ENCODE measurements at regions not wholly inside any gene's neighbourhood (a gene's known extent, or its start where the extent isn't known, plus 50 kb on each side); places are given as distances from the start of the nearest gene placed in this dataset.

DNA sequence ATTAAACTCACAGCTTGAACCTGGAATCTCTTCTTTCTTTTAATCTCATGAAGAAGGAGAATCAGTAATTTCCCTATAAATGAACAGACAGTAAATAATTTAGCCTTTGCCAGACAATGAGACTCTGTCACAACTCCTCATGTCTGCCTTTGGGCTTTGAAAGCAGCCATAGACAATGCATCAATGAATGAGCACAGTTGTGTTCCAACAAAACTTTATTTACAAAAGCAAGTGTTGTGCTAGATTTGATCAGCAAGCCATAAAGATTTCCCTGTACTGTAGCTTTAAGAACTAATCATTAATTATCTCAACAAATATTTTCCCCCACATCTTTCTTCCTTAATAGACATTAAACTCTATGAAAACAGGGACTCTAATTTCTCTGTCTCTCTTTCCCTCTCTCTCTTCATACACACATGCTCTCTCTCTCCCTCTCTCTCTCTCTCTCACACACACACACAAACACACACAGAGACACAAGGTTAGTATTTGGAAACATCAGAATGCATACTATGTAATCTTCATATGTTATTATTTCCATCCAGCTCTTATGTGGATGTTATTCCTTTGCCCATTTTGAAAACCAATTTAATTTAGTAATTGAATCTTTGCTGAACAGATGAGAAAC, 1209.8 kb upstream of the CDH6 start:
- no peak for DNase-seq (ENCODE audit: low spot score)

DNA sequence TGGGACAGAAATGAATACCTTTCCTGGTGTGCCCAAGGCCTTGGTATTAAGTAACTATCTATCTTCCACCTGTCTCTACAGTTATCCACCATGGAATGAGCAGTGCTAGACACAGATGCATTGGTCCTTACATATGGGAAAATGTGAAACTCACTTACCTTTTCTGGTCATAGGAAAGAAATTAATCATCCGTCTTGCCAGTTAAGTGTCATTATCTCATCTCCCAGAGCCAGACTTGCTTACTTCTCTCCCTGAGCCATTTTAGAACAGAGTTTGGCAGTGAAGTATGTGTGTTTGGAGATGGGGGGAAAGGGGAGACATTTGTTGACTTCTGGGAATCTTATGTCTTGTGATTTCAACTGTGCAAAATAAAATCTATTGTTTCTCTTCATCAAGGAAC, 1211.0 kb upstream of the CDH6 start:
- DNase-seq (ENCODE audit: low spot score) = no peak

DNA sequence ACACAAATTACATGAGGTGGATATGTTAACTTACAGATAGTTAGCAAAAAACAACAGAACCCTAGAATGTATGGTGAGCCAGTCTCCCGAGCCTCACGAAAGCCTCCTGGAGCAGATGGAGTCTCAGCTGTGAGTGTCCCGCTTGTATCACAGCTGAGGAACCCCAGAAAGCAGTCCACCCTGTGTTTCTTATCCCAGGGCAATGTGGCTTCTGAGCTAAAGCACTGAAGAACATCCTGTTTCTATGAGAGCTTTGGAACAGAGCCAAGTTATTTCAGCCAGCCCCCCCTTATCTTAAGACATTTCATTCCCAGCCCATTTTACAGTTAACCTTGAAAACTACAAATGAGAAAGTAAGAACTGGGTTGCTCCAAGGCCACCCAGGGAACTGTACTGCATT, 1220.9 kb upstream of the CDH6 start:
- no peak for DNase-seq (ENCODE audit: low spot score)

DNA sequence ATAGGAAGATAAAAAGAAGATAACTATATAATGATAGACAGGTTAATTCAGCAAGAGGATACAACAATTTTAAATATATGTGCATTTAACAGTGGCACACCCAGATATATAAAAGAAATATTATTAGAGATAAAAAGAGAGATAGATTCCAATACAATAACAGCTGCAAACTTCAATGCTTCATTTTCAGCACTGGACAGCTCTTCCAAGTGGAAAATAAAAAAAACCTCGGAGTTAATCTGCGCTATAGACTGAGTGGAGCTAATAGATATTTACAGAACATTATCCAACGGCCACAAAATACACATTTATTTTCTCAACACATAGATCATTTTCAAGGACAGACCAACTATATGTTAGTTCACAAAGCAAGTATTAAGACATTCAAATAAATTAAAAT, 1229.5 kb upstream of the CDH6 start:
- peak; percentile 1 for DNase-seq (ENCODE audit: low spot score)

DNA sequence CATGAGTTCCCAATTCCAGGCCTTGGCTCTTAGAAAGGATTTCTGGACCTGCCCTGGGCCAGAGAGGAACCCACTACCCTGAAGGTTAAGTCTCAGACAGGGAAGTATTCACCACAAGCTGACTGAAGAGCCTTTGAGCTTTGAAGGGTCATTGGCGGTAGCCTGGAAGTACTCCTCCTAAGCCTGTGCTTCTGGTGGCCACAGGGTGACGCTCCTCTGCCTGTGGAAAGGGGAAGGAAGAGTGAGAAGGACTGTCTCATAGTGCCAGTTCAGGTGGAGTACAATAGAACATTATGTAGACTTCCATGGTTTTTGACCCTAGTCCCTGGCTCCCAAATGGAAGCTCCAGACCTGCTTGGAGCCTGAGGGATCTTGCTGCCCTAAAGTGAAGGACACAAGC, 1233.2 kb upstream of the CDH6 start:
- DNase-seq (ENCODE audit: low spot score) = no peak

DNA sequence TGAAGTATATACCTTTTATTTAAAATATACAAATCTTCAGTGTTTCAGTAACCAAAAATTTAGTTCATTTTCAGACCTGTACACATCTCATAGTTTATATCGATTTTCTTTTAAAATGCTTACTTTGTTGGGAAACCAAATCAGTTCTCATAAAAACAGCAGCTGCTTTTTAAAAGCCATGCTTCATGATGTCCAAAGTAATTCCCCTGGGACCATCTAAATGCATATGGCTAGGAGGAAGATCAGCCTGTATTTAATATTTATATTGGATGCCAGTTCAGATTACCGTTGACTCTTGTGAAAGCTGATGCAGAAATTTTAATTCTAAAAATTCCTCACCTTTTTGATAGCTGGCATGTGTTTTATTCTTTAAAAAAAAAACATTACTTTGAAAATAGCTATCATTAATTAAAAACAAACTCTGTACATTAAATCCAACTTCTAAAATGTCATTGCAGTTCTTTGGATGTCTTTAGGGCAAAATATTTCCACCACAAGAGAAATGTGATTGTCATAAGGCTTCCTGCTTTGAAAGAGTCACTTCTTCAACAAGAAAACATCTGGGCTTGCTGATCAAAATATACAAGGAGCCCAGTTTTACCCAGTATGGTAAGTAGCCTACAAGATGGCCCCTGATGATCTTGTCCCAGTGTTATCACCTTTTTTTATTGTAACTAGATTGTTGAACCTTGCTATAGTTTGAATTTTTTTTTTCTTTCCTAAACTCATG, 1242.9 kb upstream of the CDH6 start:
- DNase-seq (ENCODE audit: low spot score) = no peak

DNA sequence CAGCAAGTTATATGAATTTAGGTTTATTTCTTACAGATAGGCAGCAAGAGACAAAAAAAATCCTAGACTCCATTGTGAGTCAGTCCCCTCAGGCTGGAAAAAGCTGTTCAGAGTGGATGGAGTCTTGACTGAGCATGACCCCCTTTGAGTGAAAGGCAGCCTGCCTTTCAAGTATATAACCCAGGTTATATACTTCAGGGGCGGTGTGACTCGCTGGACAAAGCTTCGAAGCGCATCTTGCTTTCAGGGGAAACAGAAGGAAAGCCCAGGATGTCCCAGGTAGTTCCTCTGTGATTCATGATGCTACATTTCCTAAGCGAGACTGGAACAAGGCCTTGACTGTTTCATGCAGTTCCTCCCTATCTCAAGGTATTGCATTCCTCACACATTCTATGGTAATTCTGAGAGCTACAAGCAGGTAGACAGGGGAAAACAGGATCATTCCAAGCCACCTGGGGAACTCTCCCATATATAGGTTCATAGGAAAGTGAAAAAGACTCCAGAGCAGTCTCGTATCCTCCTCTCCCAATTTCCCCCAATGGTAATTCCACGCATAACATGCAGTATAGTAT, 1244.1 kb upstream of the CDH6 start:
- no peak for DNase-seq (ENCODE audit: low spot score)

DNA sequence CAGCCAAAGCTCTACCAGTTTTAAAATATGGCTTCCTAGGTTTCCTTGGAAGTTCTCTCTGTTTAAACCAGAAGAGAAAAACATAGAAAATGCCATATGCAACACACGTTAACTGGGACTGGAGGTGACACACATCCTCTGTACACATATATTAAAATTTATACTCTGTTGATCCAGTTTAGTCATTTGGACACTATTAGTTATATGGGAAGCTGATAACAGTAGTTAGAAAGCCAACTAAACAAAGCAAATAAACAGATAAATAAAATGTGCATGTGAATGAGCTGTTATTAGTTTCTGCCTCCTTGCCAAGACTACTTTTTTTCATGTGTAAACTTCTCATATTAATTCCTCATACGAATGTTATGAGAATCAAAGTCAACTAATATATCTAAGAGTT, 1249.2 kb upstream of the CDH6 start:
- DNase-seq (ENCODE audit: low spot score) = no peak

DNA sequence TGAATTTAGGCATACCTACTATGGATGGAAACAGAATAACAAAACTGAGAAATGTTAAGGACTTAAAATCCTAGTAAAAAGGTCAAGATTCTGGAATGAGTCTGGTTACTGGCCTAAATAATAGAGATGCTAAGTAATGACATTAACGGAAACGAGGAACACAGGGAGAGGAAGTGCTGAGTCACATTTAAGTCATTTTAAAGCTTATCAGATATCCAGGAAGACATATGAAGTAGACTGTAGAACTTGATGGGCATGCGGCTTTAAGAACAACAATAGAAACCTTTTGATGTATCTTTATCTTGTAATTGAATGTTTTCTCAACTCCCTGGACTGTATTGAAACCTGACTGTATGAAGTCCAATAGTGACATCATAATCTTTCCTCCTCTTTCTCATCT, 1251.4 kb upstream of the CDH6 start:
- no peak for DNase-seq (ENCODE audit: low spot score)

DNA sequence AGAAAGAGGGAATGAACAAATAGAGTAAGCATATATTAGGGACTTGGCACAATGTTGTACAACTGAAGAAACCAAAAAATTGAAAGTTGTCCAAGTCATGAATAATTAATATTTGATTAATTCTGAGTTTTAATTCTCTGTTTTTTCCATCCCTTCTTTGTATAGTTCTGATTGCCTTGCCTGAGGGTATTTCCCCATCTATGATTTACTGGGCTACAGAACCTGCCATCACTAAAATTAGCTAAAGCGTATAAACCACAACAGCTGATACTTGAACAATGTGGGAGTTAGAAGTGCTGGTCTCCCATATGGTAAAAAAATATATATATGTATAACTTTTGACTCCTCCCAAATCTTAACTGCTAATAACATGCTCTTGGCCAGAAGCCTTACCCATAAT, 1253.5 kb upstream of the CDH6 start:
- DNase-seq (ENCODE audit: low spot score) = no peak

DNA sequence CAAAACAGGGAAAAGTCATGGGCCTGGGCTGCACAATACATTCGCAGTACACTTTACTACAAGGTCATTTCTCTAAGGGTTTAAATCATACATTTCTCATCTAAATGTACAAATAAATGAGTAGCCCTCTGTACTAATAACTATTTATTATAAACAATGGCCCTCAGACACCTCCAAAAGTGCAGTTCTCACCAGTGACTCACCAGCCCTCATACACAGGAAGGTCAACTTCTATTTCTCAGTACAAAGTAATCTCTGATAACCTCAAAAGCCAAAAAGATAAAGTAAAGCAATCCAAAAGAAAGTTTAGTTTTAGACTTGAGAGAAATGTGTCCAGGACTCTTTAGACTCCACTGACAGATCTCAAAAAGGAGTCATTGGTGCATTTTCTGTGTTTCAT, 1258.1 kb upstream of the CDH6 start:
- no peak for DNase-seq (ENCODE audit: low spot score)

DNA sequence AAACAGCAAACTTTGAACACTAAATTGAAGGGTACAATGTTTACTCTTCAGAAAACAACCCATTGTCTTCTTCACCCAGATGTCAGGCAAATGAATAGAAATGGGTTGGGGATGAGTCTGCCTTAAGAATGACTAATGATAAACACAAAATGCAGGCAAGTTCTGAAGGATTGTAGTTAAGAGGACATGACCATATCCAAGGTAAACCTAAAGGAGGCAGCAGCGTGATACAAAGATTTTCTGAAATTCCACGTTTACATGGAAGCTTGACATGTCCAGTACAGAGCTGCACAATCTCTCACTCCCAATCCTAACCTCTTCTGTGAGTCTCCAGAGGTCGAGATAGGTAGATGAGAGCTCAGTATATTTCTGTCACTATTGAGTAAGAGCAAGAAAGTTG, 1263.2 kb upstream of the CDH6 start:
- no peak for DNase-seq (ENCODE audit: low spot score)

DNA sequence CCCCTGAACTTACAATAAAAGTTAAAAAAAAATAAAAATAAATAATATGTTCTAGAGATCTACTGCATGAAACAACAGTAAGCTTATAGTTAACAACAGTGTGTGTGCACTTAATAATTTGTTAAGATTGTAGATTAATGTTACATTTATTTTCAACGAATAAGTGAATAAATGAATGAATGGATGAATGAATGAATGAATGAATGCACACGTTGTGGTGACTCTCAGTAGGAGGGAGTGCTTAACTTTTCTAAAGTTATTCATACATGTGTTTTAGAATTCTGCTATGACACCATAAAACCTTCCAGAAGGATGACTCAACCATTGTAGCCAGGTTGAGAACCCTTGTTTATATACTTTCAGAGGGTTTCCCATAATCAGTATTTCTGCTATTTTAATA, 1269.4 kb upstream of the CDH6 start:
- no peak for DNase-seq (ENCODE audit: low spot score)

DNA sequence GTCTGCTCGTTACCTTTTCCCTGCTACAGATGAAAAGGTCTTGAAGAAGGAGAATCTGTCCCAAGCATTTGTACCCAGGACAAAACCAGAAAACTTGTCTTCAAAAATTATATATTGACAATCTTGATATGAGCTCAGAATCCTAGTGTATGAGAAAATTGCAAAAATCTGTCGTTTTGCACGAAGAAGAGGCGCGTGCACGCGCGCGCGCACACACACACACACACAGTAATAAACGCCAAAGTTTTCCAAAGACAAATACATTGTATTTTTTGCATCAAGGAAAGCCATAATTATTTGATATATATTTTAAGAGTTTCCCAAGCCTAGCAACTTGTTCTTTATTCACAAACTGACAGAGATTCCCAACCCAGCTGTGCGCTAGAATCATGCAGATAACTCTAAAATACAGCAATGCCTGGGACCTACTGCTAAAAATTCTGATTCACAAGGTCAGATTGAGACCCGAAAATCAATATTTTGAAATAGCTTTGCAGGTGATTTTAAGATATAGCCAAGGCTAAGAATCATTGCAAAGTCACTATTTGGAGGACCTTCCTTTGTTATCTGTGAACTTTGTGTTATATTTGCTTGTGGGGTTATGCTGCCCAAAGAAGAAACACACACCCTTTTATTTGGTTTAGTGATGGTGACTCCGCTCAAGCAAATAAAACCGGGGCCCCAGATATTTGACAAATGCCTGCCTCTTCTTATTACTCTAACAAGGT, 1287.7 kb upstream of the CDH6 start:
- no peak for DNase-seq (ENCODE audit: low spot score)

DNA sequence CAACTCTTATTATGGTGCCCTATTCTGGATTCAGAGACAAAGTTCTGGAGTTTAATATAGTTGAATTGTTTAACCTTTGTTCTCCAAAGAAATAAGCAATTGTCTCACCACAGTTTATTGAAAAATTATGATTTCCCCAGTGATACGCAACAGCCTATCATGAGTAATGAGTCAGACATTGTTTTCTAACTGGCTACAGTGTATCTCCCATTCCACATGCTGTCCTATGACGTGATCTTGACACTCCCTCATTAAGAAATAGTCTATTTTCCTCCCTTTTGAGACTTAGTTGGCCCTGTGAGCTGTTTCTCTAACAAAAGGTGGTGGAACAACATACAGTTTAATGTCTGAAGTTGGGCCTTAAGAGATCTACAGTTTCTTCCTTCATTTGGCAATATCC, 1290.6 kb upstream of the CDH6 start:
- no peak for DNase-seq (ENCODE audit: low spot score)

DNA sequence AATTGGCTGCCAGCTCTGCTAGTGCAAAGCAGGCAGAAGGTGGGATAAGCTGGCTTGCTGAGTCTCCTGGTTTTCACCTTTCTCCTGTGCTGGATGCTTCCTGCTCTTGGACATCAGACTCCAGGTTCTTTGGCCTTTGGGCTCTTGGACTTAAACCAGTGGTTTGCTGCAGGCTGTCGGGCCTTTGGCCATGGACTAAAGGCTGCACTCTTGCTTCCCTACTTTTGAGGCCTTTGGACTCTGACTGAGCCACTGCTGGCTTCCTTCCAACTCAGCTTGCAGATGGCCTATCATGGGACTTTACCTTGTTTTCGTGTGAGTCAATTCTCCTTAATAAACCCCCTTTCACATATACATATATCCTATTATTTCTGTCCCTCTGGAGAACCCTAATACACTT, 1293.9 kb upstream of the CDH6 start:
- DNase-seq (ENCODE audit: low spot score) = no peak

DNA sequence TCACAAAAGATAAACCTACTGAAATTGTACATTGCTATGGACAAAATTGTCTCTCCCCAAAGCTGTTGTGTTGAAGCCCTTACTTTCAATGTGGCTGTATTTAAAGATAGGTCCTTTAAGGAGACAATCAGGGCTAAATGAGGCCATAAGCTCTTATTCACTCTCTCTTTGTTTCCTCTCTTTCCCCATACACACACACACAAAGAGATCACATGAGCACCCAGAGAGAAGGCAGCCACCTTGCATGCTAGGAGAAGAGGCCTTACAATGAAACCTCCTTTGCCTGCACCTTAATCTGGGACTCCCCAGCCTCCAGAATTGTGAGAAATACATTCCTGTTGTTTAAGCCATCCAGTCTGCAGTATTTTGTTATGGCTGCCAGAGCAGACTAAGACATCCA, 1295.6 kb upstream of the CDH6 start:
- DNase-seq (ENCODE audit: low spot score) = no peak

DNA sequence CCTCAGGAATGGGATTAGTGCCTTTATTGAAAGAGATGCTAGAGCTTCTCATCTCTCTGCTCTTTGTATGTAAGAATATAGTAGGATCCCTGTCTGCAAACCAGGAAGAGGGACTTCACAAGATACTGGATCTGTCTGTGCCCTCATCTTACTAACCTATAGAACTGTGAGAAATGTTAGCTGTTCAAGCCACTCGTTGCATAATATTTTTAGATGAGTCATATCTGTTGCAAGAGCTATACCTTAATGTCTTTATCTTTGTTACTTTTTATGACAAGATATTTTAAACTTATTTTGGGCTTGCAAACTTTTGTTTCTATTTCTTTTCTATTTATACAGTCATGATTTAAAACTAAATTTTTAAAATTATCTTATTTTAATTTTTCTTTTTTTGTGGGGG, 1296.8 kb upstream of the CDH6 start:
- DNase-seq (ENCODE audit: low spot score) = no peak

DNA sequence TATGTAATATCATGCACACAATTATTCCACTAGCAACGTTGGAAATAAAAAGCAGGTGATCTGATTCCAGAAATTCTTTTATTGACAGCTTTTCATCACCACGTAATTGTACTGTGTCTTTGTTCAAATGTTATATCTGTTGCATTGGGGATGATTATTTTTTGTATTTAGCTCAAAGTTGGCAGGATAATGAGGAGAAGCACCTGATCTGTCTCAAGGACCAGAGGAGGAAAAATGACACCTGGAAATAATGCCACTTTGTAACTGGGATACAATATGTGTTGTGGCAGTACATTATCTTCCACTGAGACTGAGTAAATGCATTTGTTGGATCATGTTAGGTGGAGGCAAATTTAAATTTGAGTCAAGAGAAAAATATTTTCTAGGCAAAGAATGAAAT, 1298.8 kb upstream of the CDH6 start:
- DNase-seq (ENCODE audit: low spot score) = no peak

DNA sequence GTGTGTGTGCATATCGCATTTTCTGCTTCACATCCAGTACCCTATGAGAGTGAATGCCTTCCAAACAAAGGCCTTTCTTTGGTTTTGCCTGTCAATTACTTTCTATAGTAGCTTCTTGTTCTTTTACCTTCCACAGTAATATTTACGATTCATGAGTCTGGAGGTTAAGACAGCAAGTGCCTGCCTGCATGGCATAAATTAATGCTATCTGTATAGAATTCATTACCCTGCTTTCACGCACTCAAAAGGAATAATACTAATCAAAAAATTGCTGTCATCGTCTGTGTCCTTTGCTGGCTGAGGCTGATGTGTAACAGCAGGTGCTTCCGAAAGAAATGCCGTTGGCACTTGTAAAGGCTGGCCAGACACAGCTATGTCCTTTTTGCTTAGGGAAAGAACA, 1304.4 kb upstream of the CDH6 start:
- DNase-seq (ENCODE audit: low spot score) = no peak

DNA sequence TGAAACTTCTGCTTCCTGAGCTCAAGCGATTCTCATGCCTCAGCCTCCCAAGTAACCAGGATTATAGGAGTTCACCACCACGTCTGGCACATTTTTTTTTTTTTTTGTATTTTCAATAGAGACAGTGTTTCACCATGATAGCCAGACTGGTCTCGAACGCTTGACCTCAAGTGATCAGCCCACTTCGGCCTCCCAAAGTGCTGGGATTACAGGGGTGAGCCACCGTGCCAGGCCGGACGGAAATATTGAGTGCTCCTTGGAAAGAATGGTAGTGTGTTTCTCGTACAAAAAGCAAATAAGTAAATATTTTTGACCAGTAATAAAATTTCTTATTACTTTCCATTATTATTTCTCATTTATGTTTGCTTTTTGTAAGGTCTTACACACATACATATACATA, 1307.9 kb upstream of the CDH6 start:
- DNase-seq (ENCODE audit: low spot score) = no peak

DNA sequence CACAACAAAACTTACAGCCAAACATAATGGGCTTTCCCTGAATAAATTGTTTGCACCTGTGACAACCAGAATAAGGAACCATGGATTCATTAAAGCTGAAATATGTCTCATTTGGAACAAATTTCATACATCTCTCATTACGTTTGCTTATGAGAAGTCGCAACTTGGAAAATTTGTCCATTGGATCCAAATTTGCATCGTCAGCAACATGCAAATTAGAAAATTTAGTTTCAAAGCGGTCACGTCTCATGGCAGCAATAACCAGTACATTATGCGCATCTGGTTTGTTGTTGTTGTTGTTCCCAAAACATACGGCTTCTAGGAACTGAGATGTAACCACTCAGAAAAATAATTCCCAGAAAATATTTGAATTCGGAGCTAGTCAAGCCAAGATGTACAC, 1311.5 kb upstream of the CDH6 start:
- no peak for DNase-seq (ENCODE audit: low spot score)

DNA sequence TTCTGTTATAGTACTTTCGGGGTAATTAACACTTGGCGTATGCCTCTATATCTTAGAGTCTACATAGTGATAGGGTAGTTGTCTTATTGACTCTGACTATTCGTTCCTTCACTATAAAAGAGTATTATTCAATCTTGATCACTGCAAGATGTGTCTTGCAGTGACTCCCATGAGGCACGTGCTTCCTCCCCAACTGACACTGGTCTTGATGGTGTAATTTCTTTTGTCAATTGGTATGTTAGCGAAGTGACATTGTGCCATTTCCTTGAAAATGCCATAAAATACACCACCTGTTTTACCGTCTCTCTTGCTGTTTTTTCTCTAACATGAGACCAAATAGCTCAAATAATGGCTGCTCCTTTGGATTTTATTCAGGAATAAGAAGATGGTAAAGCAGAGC, 1314.1 kb upstream of the CDH6 start:
- DNase-seq (ENCODE audit: low spot score) = no peak
